ENCODE measurements at regions not wholly inside any gene's neighbourhood (a gene's known extent, or its start where the extent isn't known, plus 50 kb on each side); places are given as distances from the start of the nearest gene placed in this dataset.

- TF ChIP-seq ZNF274 (IDR thresholded peaks at IDR 0.05; ENCODE audit: borderline replicate concordance, extremely low read depth, low read length): no peak
- TF ChIP-seq SP2 (IDR thresholded peaks at IDR 0.05; ENCODE audit: low read length): no peak
- no peak for TF ChIP-seq POLR2AphosphoS5 (IDR thresholded peaks at IDR 0.05; ENCODE audit: low read depth, low read length)
Observed at GRCh38 chr12:39186744-39187143, 256.2 kb downstream of the KIF21A start (continued).
